NT2/D1 (cell line): ENCODE measurements at regions not wholly inside any gene's neighbourhood (a gene's known extent, or its start where the extent isn't known, plus 50 kb on each side); places are given as distances from the start of the nearest gene placed in this dataset.

Experiments
- SUZ12 ChIP-seq: IDR thresholded peaks from 2 replicates; pipeline ENCODE4 v1.6.1; 2011; ENCODE audit not compliant: insufficient read length, insufficient read depth; ENCODE audit errors: extremely low read depth
- YY1 ChIP-seq: IDR thresholded peaks from 2 replicates; pipeline ENCODE4 v1.6.1; 2011; ENCODE audit not compliant: insufficient read length, insufficient read depth
- ZNF274 ChIP-seq: IDR thresholded peaks from 2 replicates; pipeline ENCODE4 v1.6.1; 2011; ENCODE audit warnings: mild to moderate bottlenecking, low read depth, low read length

- TF ChIP-seq SUZ12 (no peak), YY1 (no peak), ZNF274 (no peak)
Observed at GRCh38 chr13:78319101-78319627, 284.2 kb downstream of the POU4F1 start.
